ENCODE measurements at regions not wholly inside any gene's neighbourhood (a gene's known extent, or its start where the extent isn't known, plus 50 kb on each side); places are given as distances from the start of the nearest gene placed in this dataset.

GRCh38 chr6:17219098-17219497 lies 62.1 kb upstream of the RBM24 start:
- TF ChIP-seq CTCF (IDR thresholded peaks at IDR 0.05; ENCODE audit: low read depth, low read length) (no peak), MAX (IDR thresholded peaks at IDR 0.05; ENCODE audit: low read depth, low read length) (no peak), POLR2A (IDR thresholded peaks at IDR 0.05; ENCODE audit: extremely low read depth, insufficient read length) (no peak), MYC (IDR thresholded peaks at IDR 0.05; ENCODE audit: low read depth, low read length) (no peak)

All from NB4 (cell line).